CD4-positive, alpha-beta T cell (primary cell): ENCODE measurements at regions not wholly inside any gene's neighbourhood (a gene's known extent, or its start where the extent isn't known, plus 50 kb on each side); places are given as distances from the start of the nearest gene placed in this dataset.

Source experiments
- ATAC-seq: fragments of 200-7000 bp; cut with Tn5 transposase; one replicate; pipeline ENCODE4 v1.10.0; 2022; ENCODE audit warnings: mild to moderate bottlenecking; ENCODE audit not compliant: poor library complexity
- CTCF ChIA-PET: fragments of 350-600 bp; sonication (Branson Sonifier 250); formaldehyde crosslinking; loops from one replicate; lab custom pipeline; 2021; ENCODE audit warnings: antibody characterized with exemption, inconsistent platforms; lab: Charles Lee
- POLR2A ChIA-PET: fragments of 350-600 bp; sonication (Branson Sonifier 250); formaldehyde crosslinking; loops from one replicate; lab custom pipeline; 2021; ENCODE audit warnings: antibody characterized with exemption, inconsistent platforms; lab: Charles Lee
- DNase-seq, 14 experiments: peaks; one replicate each; pipeline ENCODE4 v3.0.0-alpha.2; 2013 to 2020; ENCODE audit warnings: mixed read lengths in 2 of 14
- H3K27ac ChIP-seq, 2 donors: one replicate each; pipeline versions ENCODE4 v1.5.1 to v1.7.0; 2013; ENCODE audit warnings: low read length in 2 of 2, low read depth in 1 of 2, mild to moderate bottlenecking in 1 of 2
- H3K27me3 ChIP-seq, 2 experiments: 1 replicate in 1 of 2; 2 replicates in 1 of 2; pipeline versions ENCODE4 v1.6.1 to v1.7.0; 2013; ENCODE audit warnings: low read length in 2 of 2, control low read depth in 1 of 2, mild to moderate bottlenecking in 1 of 2, moderate library complexity in 1 of 2; ENCODE audit not compliant: insufficient read depth in 2 of 2, control insufficient read depth in 1 of 2
- H3K36me3 ChIP-seq: one replicate; pipeline ENCODE4 v1.6.1; 2013; ENCODE audit warnings: low read length, control low read depth; ENCODE audit not compliant: insufficient read depth
- H3K4me1 ChIP-seq: one replicate; pipeline ENCODE4 v1.6.1; 2013; ENCODE audit warnings: low read length, control low read depth; ENCODE audit not compliant: insufficient read depth
- H3K4me3 ChIP-seq: one replicate; pipeline ENCODE4 v1.5.1; 2013; ENCODE audit warnings: mild to moderate bottlenecking, low read length, moderate library complexity
- H3K9me3 ChIP-seq, 2 experiments: 1 replicate in 1 of 2; 2 replicates in 1 of 2; pipeline versions ENCODE4 v1.6.1 to v1.7.0; 2013; ENCODE audit warnings: low read length in 2 of 2, mild to moderate bottlenecking in 2 of 2, control low read depth in 1 of 2, moderate library complexity in 1 of 2; ENCODE audit not compliant: control insufficient read depth in 1 of 2, insufficient read depth in 1 of 2
- H3K27ac Mint-ChIP-seq: one replicate; pipeline ENCODE4 v1.8.0; 2020; ENCODE audit warnings: mixed read lengths
- H3K27me3 Mint-ChIP-seq: one replicate; pipeline ENCODE4 v1.8.0; 2021; ENCODE audit warnings: mixed read lengths
- H3K36me3 Mint-ChIP-seq: one replicate; pipeline ENCODE4 v1.8.0; 2021; ENCODE audit warnings: low read depth, mixed read lengths
- H3K4me1 Mint-ChIP-seq: one replicate; pipeline ENCODE4 v1.8.0; 2021; ENCODE audit warnings: low read depth, mixed read lengths
- H3K4me3 Mint-ChIP-seq: one replicate; pipeline ENCODE4 v1.8.0; 2020; ENCODE audit warnings: mild to moderate bottlenecking, mixed read lengths
- H3K9me3 Mint-ChIP-seq: one replicate; pipeline ENCODE4 v1.8.0; 2020; ENCODE audit warnings: mixed read lengths
- CTCF ChIP-seq: fragments of 200-600 bp; IDR thresholded peaks from one replicate; pipeline ENCODE4 v1.8.0; 2022; ENCODE audit warnings: antibody characterized with exemption, mild to moderate bottlenecking
- intact Hi-C, 2 experiments: fragments of 100-400 bp; cut with DNase I in 1 of 2; cut with micrococcal nuclease in 1 of 2; formaldehyde crosslinking; loops; one replicate each; pipeline versions ENCODE4 v1.15.1 to v1.9.0; 2023 to 2025; cut with DNase I, micrococcal nuclease

GRCh38 chr18:40453903-40454302 is 1501.1 kb upstream of the PIK3C3 start:
- no peaks in the 10 kb centered on the region for H3K27me3 ChIP-seq
- ATAC-seq (no peak), DNase-seq (no peak)
- Mint-ChIP-seq H3K36me3 (no peaks in the 10 kb centered on the region), H3K4me3 (no peak overlapping the region), H3K27me3 (no peaks in the 10 kb centered on the region), H3K9me3 (peaks cover 17% of the 10 kb centered on the region), H3K4me1 (no peaks in the 10 kb centered on the region), H3K27ac (no peak overlapping the region)
- TF ChIP-seq CTCF, result no peak
- no peaks in the 10 kb centered on the region for H3K9me3 ChIP-seq
- ChIA-PET CTCF (no interaction called here), POLR2A (no interaction called here)
- no peaks in the 10 kb centered on the region for H3K36me3 ChIP-seq
- no peak overlapping the region for H3K4me3 ChIP-seq
- no peaks in the 10 kb centered on the region for H3K4me1 ChIP-seq
- H3K27ac ChIP-seq, result no peak overlapping the region
- intact Hi-C loops, result no loop called here

- ChIA-PET CTCF (no interaction called here), POLR2A (no interaction called here)
- intact Hi-C loops, result no loop called here
- no peak for DNase-seq
- no peaks in the 10 kb centered on the region for H3K27me3 Mint-ChIP-seq
- Histone ChIP-seq H3K4me1 (no peaks in the 10 kb centered on the region), H3K9me3 (no peaks in the 10 kb centered on the region), H3K27me3 (no peaks in the 10 kb centered on the region), H3K36me3 (no peaks in the 10 kb centered on the region), H3K27ac (no peak overlapping the region), H3K4me3 (no peak overlapping the region)
- TF ChIP-seq CTCF, result no peak
- no peaks in the 10 kb centered on the region for H3K4me1 Mint-ChIP-seq
- peaks cover 17% of the 10 kb centered on the region for H3K9me3 Mint-ChIP-seq
- H3K4me3 Mint-ChIP-seq, result no peak overlapping the region
- H3K36me3 Mint-ChIP-seq, result no peaks in the 10 kb centered on the region
- H3K27ac Mint-ChIP-seq, result no peak overlapping the region
- ATAC-seq, result no peak
These were observed 1502.4 kb upstream of the PIK3C3 start for GRCh38 chr18:40452599-40452998.

DNA sequence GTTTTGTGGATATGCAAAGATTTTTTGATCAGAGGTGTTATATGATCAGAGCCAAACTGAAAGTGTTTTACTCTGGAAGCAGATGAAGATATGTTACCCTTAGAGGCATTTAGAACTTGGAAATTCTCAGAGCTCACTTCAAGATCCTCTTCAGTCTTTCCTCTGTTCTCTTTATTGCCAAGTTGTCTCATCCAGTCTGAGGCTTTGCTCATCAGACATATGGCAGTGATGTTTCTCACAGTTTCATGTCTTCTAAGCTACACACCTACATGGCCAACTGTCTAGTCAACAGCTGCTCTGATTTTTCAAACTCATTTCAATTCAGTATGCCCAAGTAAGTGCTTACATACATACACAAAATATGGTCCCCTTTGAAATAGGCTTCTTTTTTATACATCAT is 1504.3 kb upstream of the PIK3C3 start:
- Histone ChIP-seq H3K27ac (no peak overlapping the region), H3K9me3 (no peaks in the 10 kb centered on the region), H3K27me3 (no peaks in the 10 kb centered on the region), H3K4me3 (no peak overlapping the region), H3K36me3 (no peaks in the 10 kb centered on the region), H3K4me1 (no peaks in the 10 kb centered on the region)
- no peaks in the 10 kb centered on the region for H3K4me1 Mint-ChIP-seq
- H3K36me3 Mint-ChIP-seq, result no peaks in the 10 kb centered on the region
- no peak overlapping the region for H3K27ac Mint-ChIP-seq
- DNase-seq (no peak), ATAC-seq (no peak)
- POLR2A ChIA-PET, result no interaction called here
- H3K27me3 Mint-ChIP-seq, result no peaks in the 10 kb centered on the region
- H3K4me3 Mint-ChIP-seq, result no peak overlapping the region
- TF ChIP-seq CTCF, result no peak
- CTCF ChIA-PET, result no interaction called here
- intact Hi-C loops, result no loop called here
- peaks cover 19% of the 10 kb centered on the region for H3K9me3 Mint-ChIP-seq
